BJ (cell line): ENCODE measurements at regions not wholly inside any gene's neighbourhood (a gene's known extent, or its start where the extent isn't known, plus 50 kb on each side); places are given as distances from the start of the nearest gene placed in this dataset.

ENCODE experiments used
- CTCF ChIA-PET: fragments of 350-600 bp; formaldehyde crosslinking; extraction: SDS; loops from one replicate; lab custom pipeline; 2021; ENCODE audit warnings: antibody characterized with exemption, inconsistent platforms; lab: Yijun Ruan, JAX
- POLR2A ChIA-PET: fragments of 300-600 bp; sonication (Branson Sonifier 250); formaldehyde crosslinking; extraction: SDS; loops from one replicate; lab custom pipeline; 2021; ENCODE audit warnings: antibody characterized with exemption; lab: Charles Lee
- DNase-seq: peaks from one replicate; pipeline ENCODE4 v3.0.0-alpha.2; 2011; ENCODE audit warnings: low read depth
- H3K27me3 ChIP-seq: 2 replicates; pipeline ENCODE4 v1.6.0; 2011; ENCODE audit warnings: low read length; ENCODE audit not compliant: control insufficient read depth, insufficient read depth
- H3K36me3 ChIP-seq: 2 replicates; pipeline ENCODE4 v1.5.1; 2011; ENCODE audit warnings: low read length; ENCODE audit not compliant: control insufficient read depth, insufficient read depth
- H3K4me3 ChIP-seq: 2 replicates; pipeline ENCODE4 v1.5.1; 2011; ENCODE audit warnings: low read depth, mild to moderate bottlenecking, control low read depth, low read length
- TF ChIP-seq, protein P1 (sequence below): IDR thresholded peaks from 2 replicates; pipeline ENCODE4 v1.5.1; 2011; ENCODE audit warnings: low read depth, mild to moderate bottlenecking, control low read depth, inconsistent platforms, low read length, moderate library complexity; ENCODE audit not compliant: insufficient read depth

- H3K27me3 ChIP-seq, result no peaks in the 10 kb centered on the region
- H3K4me3 ChIP-seq, result no peak overlapping the region
- TF ChIP-seq, protein P1, sequence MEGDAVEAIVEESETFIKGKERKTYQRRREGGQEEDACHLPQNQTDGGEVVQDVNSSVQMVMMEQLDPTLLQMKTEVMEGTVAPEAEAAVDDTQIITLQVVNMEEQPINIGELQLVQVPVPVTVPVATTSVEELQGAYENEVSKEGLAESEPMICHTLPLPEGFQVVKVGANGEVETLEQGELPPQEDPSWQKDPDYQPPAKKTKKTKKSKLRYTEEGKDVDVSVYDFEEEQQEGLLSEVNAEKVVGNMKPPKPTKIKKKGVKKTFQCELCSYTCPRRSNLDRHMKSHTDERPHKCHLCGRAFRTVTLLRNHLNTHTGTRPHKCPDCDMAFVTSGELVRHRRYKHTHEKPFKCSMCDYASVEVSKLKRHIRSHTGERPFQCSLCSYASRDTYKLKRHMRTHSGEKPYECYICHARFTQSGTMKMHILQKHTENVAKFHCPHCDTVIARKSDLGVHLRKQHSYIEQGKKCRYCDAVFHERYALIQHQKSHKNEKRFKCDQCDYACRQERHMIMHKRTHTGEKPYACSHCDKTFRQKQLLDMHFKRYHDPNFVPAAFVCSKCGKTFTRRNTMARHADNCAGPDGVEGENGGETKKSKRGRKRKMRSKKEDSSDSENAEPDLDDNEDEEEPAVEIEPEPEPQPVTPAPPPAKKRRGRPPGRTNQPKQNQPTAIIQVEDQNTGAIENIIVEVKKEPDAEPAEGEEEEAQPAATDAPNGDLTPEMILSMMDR, result no peak
- ChIA-PET CTCF (no interaction called here), POLR2A (no interaction called here)
- no peaks in the 10 kb centered on the region for H3K36me3 ChIP-seq
- no peak for DNase-seq
These were observed 76.0 kb downstream of the KCTD15 start for GRCh38 chr19:33872445-33873320.

DNA sequence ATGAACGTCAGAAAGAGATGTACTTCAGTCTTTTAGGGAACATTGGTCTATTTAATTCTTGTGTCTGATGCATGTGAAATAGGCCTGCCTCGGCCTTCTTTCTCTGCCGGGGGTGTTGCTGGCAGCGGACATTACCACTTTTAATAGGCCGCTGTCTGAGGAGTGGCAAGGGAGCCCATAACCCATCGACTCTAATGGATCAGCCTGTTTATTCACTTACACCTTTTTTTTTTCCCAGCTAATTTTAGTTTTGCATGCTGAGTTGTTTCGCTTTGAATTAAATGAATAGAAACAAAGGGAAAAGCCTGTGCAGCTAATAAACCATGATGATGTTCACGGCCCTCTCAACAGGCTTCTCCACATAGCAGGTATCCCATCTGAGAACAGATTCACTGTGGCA is 78.4 kb downstream of the KCTD15 start:
- H3K27me3 ChIP-seq, result no peaks in the 10 kb centered on the region
- TF ChIP-seq, protein P1, result no peak
- DNase-seq, result no peak
- no peaks in the 10 kb centered on the region for H3K36me3 ChIP-seq
- ChIA-PET CTCF (no interaction called here), POLR2A (no interaction called here)
- no peak overlapping the region for H3K4me3 ChIP-seq

GRCh38 chr19:33876192-33876591 is 79.5 kb downstream of the KCTD15 start:
- TF ChIP-seq, protein P1, result no peak
- Histone ChIP-seq H3K4me3 (no peak overlapping the region), H3K27me3 (no peaks in the 10 kb centered on the region), H3K36me3 (no peaks in the 10 kb centered on the region)
- ChIA-PET POLR2A (interaction anchor here (0.6 kb wide), 1 partner anchor 33 kb away, joined by 7 read pairs; no protein-coding TSS in a partner anchor), CTCF (no interaction called here)
- no peak for DNase-seq

- Histone ChIP-seq H3K4me3 (no peak overlapping the region), H3K36me3 (no peaks in the 10 kb centered on the region), H3K27me3 (no peaks in the 10 kb centered on the region)
- TF ChIP-seq, protein P1, result no peak
- DNase-seq, result no peak
- CTCF ChIA-PET, result interaction anchor here (1.2 kb wide), 1 partner anchor 13 kb away, joined by 4 read pairs; no protein-coding TSS in a partner anchor
- POLR2A ChIA-PET, result no interaction called here
These were observed 81.4 kb downstream of the KCTD15 start for GRCh38 chr19:33878030-33878544.

GRCh38 chr19:33878910-33879810 is 82.5 kb downstream of the KCTD15 start:
- TF ChIP-seq, protein P1, result no peak

More at GRCh38 chr19:33878910-33879810, 82.5 kb downstream of the KCTD15 start:
- DNase-seq, result no peak
- no peak overlapping the region for H3K4me3 ChIP-seq
- no peaks in the 10 kb centered on the region for H3K36me3 ChIP-seq
- ChIA-PET CTCF (interaction anchor here (1.2 to 1.7 kb wide), 2 partner anchors 9 to 11 kb away, joined by 4 to 6 read pairs; no protein-coding TSS in a partner anchor), POLR2A (no interaction called here)
- H3K27me3 ChIP-seq, result no peaks in the 10 kb centered on the region
